HepG2 (cell line): ENCODE measurements at regions not wholly inside any gene's neighbourhood (a gene's known extent, or its start where the extent isn't known, plus 50 kb on each side); places are given as distances from the start of the nearest gene placed in this dataset.

Experiments
- ATAC-seq: fragments of 200-7000 bp; cut with Tn5 transposase; 3 replicates; pipeline ENCODE4 v1.9.1; 2020; ENCODE audit warnings: mild to moderate bottlenecking, moderate library complexity
- BruUV-seq: library from RNA; stranded (reverse); fragments of 400-500 nt; replicated peaks from 2 replicates; lab custom pipeline; 2021; lab: Mats Ljungman, UMichigan
- CTCF ChIA-PET: fragments of 300-600 bp; formaldehyde crosslinking; extraction: SDS; loops from one replicate; lab custom pipeline; 2021; ENCODE audit warnings: low total read pairs, inconsistent platforms, low intra/inter-chr PET ratio; lab: Yijun Ruan, JAX
- POLR2A ChIA-PET: fragments of 350-600 bp; sonication (Branson Sonifier 250); formaldehyde crosslinking; loops from one replicate; lab custom pipeline; 2020; ENCODE audit warnings: antibody characterized with exemption, inconsistent platforms; lab: Yijun Ruan, JAX
- DNase-seq: peaks from one replicate; pipeline ENCODE4 v3.0.0-alpha.2; 2015; ENCODE audit warnings: low spot score
- FAIRE-seq: peaks from 3 replicates; lab custom pipeline; 2011; peaks lifted over from hg19 to GRCh38; lab: Jason Lieb, UNC
- H2AFZ ChIP-seq: one replicate; pipeline ENCODE4 v1.6.1; 2011; ENCODE audit warnings: low read length, inconsistent platforms
- H3K27ac ChIP-seq: fragments of 300-600 bp; 3 replicates; pipeline ENCODE4 v1.8.0; 2011; ENCODE audit warnings: mixed run types, mild to moderate bottlenecking, mixed read lengths, low read length, inconsistent platforms; ENCODE audit not compliant: insufficient read depth; ENCODE audit errors: extremely low read length
- H3K27me3 ChIP-seq, 2 experiments: fragments of 200-600 bp in 1 of 2; 2 replicates in 1 of 2; 3 replicates in 1 of 2; pipeline versions ENCODE4 v1.6.0 to v1.8.0; 2011; ENCODE audit warnings: low read length in 2 of 2, mild to moderate bottlenecking in 2 of 2, moderate library complexity in 2 of 2, inconsistent platforms in 1 of 2; ENCODE audit not compliant: insufficient read depth in 2 of 2, control insufficient read depth in 1 of 2
- H3K36me3 ChIP-seq, 2 experiments: fragments of 200-600 bp in 1 of 2; replicated peaks in 1 of 2; 2 replicates in 1 of 2; 3 replicates in 1 of 2; pipeline versions ENCODE4 v1.5.1 to v1.8.0; 2011; ENCODE audit warnings: low read length in 2 of 2, inconsistent platforms in 1 of 2; ENCODE audit not compliant: insufficient read depth in 2 of 2, control insufficient read depth in 1 of 2
- H3K4me1 ChIP-seq: 2 replicates; pipeline ENCODE4 v1.5.1; 2012; ENCODE audit warnings: low read length, inconsistent platforms; ENCODE audit not compliant: insufficient read depth
- H3K4me2 ChIP-seq: 2 replicates; pipeline ENCODE4 v1.6.0; 2011; ENCODE audit warnings: low read depth, low read length, inconsistent platforms
- H3K4me3 ChIP-seq, 3 experiments: fragments of 200-600 bp in 1 of 3; sonication (generic), shearing (Covaris generic) in 1 of 3; replicated peaks in 1 of 3; 2 replicates each; pipeline ENCODE4 v1.5.1; 2011 to 2016; ENCODE audit warnings: low read length in 3 of 3, inconsistent platforms in 2 of 3, low read depth in 2 of 3, mild to moderate bottlenecking in 2 of 3, control low read depth in 1 of 3, mixed read lengths in 1 of 3; ENCODE audit not compliant: insufficient read depth in 1 of 3
- H3K79me2 ChIP-seq: one replicate; pipeline ENCODE4 v1.6.1; 2011; ENCODE audit warnings: low read length, inconsistent platforms; ENCODE audit not compliant: insufficient read depth
- H3K9ac ChIP-seq: 2 replicates; pipeline ENCODE4 v1.6.0; 2011; ENCODE audit warnings: mild to moderate bottlenecking, low read depth, low read length, inconsistent platforms; ENCODE audit not compliant: insufficient read depth
- H3K9me3 ChIP-seq: 2 replicates; pipeline ENCODE4 v1.5.1; 2012; ENCODE audit warnings: mild to moderate bottlenecking, low read length
- H4K20me1 ChIP-seq: 2 replicates; pipeline ENCODE4 v1.6.0; 2011; ENCODE audit warnings: inconsistent platforms, mild to moderate bottlenecking, low read length, moderate library complexity; ENCODE audit not compliant: insufficient read depth
- GLMP ChIP-seq: sonication (generic); formaldehyde crosslinking; IDR thresholded peaks from 2 replicates; pipeline ENCODE4 v1.9.0; 2021; ENCODE audit warnings: missing genetic modification reagents, mild to moderate bottlenecking, borderline replicate concordance
- HNRNPK ChIP-seq: fragments of 200-400 bp; formaldehyde crosslinking; IDR thresholded peaks from 2 replicates; pipeline ENCODE4 v1.6.1; 2018; ENCODE audit warnings: low read length, low read depth, moderate library complexity, mild to moderate bottlenecking; ENCODE audit not compliant: poor library complexity, severe bottlenecking
- MTF2 ChIP-seq: sonication (generic); formaldehyde crosslinking; IDR thresholded peaks from 2 replicates; pipeline ENCODE4 v1.5.0; 2020; ENCODE audit warnings: missing genetic modification reagents, borderline replicate concordance
- MZF1 ChIP-seq: sonication (generic); formaldehyde crosslinking; IDR thresholded peaks from 2 replicates; pipeline ENCODE4 v1.8.1; 2023; ENCODE audit warnings: mild to moderate bottlenecking, missing genetic modification reagents, borderline replicate concordance
- NR0B2 ChIP-seq: sonication (generic); formaldehyde crosslinking; IDR thresholded peaks from 2 replicates; pipeline ENCODE4 v1.4.0; 2020; ENCODE audit warnings: mild to moderate bottlenecking, missing genetic modification reagents
- PAF1 ChIP-seq: IDR thresholded peaks from 2 replicates; pipeline ENCODE4 v1.6.1; 2016; ENCODE audit warnings: missing genetic modification reagents, missing compliant biosample characterization
- PRPF4 ChIP-seq: fragments of 200-400 bp; formaldehyde crosslinking; IDR thresholded peaks from 2 replicates; pipeline ENCODE4 v1.6.1; 2016; ENCODE audit warnings: low read length, low read depth; ENCODE audit not compliant: poor library complexity, severe bottlenecking
- RNF2 ChIP-seq: fragments of 450-650 bp; conservative IDR thresholded peaks from 2 replicates; pipeline ENCODE4 v1.6.1; 2016; ENCODE audit warnings: low read depth
- SAFB2 ChIP-seq: sonication (generic); formaldehyde crosslinking; IDR thresholded peaks from 2 replicates; pipeline ENCODE4 v1.5.1; 2020; ENCODE audit warnings: missing genetic modification reagents, low read depth, mild to moderate bottlenecking, borderline replicate concordance
- SKI ChIP-seq: fragments of 450-650 bp; IDR thresholded peaks from one replicate; pipeline ENCODE4 v1.6.1; 2018; ENCODE audit warnings: mild to moderate bottlenecking; ENCODE audit not compliant: partially characterized antibody
- SP140L ChIP-seq: sonication (generic); formaldehyde crosslinking; IDR thresholded peaks from 2 replicates; pipeline ENCODE4 v1.4.0; 2020; ENCODE audit warnings: missing genetic modification reagents, borderline replicate concordance
- SRF ChIP-seq: IDR thresholded peaks from 2 replicates; pipeline ENCODE4 v1.6.1; 2011; ENCODE audit warnings: mild to moderate bottlenecking, low read depth, low read length, moderate library complexity
- ZMYM2 ChIP-seq: sonication (generic); formaldehyde crosslinking; IDR thresholded peaks from 2 replicates; pipeline ENCODE4 v1.8.0; 2022; ENCODE audit warnings: mild to moderate bottlenecking, missing genetic modification reagents
- ZNF230 ChIP-seq: sonication (generic); formaldehyde crosslinking; IDR thresholded peaks from 2 replicates; pipeline ENCODE4 v1.4.0; 2020; ENCODE audit warnings: mild to moderate bottlenecking, missing genetic modification reagents
- ZNF3 ChIP-seq: IDR thresholded peaks from 2 replicates; pipeline ENCODE4 v1.7.0; 2017; ENCODE audit warnings: inconsistent platforms
- ZSCAN21 ChIP-seq: sonication (generic); formaldehyde crosslinking; IDR thresholded peaks from 2 replicates; pipeline ENCODE4 v1.8.0; 2022; ENCODE audit warnings: mild to moderate bottlenecking, missing genetic modification reagents, moderate library complexity, borderline replicate concordance
- WGBS: methylation state at CpG from one replicate; pipeline ENCODE4 v1.1.6; 2017; ENCODE audit warnings: low lambda C conversion rate; 5-methylcytosine and 5-hydroxymethylcytosine counted together
- in situ Hi-C: cut with HindIII; loops from 2 replicates; pipeline ENCODE4 v1.10.0; 2017; ENCODE audit warnings: low pct_unique_long_range_greater_than_20kb; ENCODE audit not compliant: extremely low pct_ligation_motif_present
- intact Hi-C: fragments of 100-400 bp; cut with micrococcal nuclease; formaldehyde crosslinking; loops from one replicate; pipeline ENCODE4 v1.10.0; 2022; ENCODE audit not compliant: unreplicated experiment
- TF ChIP-seq, protein P1 (sequence below): sonication (generic); formaldehyde crosslinking; IDR thresholded peaks from 2 replicates; pipeline ENCODE4 v1.5.0; 2020; ENCODE audit warnings: missing genetic modification reagents, mild to moderate bottlenecking, borderline replicate concordance
- TF ChIP-seq, protein P2 (sequence below): IDR thresholded peaks from 2 replicates; pipeline ENCODE4 v1.6.1; 2016; ENCODE audit warnings: low read depth, borderline replicate concordance

DNA sequence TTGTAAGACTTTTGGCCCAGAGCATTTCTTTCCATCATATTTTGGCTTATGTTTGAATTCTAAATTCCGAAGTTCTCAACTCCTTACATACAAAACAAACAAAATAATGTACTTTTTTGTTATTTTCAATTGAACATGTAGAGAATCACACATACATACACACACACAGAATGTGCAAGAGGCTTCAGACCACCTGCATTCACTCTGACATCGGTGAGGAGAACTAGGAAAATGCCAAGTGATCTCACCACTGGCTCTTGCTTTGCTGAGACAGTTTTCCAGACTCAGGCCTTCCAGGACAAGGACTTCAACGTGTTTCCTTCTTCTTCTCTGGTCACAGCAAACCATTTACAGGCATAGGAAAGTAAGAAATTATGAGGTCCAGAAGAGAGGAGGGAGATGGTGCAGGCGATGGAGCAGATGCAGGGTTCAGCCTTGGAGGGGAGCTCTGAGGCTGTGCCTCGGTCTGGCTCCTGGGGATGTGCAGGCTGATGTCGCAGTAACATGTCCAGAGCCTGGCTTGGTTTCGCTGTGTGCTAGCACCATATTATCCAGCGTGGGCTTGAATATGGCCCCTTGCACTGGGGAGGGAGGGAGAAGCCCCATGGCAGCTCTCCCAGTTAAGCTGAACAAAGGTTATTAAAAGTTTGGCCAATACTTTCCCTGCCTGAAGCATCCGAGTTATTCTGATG lies 93.4 kb downstream of the DACT2 start:
- peak overlapping the region; percentile 33; the same call in 1 of the 2 replicates for H3K4me2 ChIP-seq
- no peak overlapping the region for H2AFZ ChIP-seq
- no peak for FAIRE-seq
- no peak overlapping the region for H3K9ac ChIP-seq
- ChIA-PET CTCF (no interaction called here), POLR2A (no interaction called here)
- H3K4me3 ChIP-seq: no peak overlapping the region
- peak; percentile 58 for ATAC-seq
- H3K27ac ChIP-seq: no peak overlapping the region
- in situ Hi-C loops: no loop called here
- DNase-seq: no peak
- intact Hi-C loops: loop anchor here (2.0 kb wide), 1 partner anchor 49 kb away; no protein-coding TSS in a partner anchor
- H3K79me2 ChIP-seq: no peaks in the 10 kb centered on the region
- H3K4me1 ChIP-seq: peaks cover 14% of the 10 kb centered on the region
- BruUV-seq: no TSS peak
- WGBS: 32% methylated on average over 9 of the region's 9 CpGs
- H3K36me3 ChIP-seq: no peaks in the 10 kb centered on the region
- H3K27me3 ChIP-seq: peaks cover 7 to 50% of the 10 kb centered on the region in 2 experiments; a peak in 4 of 5 replicates
- H4K20me1 ChIP-seq: no peaks in the 10 kb centered on the region
- H3K9me3 ChIP-seq: no peaks in the 10 kb centered on the region
- TF ChIP-seq, protein P1, sequence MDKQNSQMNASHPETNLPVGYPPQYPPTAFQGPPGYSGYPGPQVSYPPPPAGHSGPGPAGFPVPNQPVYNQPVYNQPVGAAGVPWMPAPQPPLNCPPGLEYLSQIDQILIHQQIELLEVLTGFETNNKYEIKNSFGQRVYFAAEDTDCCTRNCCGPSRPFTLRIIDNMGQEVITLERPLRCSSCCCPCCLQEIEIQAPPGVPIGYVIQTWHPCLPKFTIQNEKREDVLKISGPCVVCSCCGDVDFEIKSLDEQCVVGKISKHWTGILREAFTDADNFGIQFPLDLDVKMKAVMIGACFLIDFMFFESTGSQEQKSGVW: no peak
- no peak for TF ChIP-seq MZF1 (CRISPR knock-in tag)
- no peak for TF ChIP-seq MTF2 (CRISPR knock-in tag)
- TF ChIP-seq ZSCAN21: no peak
- no peak for TF ChIP-seq PAF1 (CRISPR knock-in tag)
- TF ChIP-seq ZNF3 (CRISPR knock-in tag): no peak
- no peak for TF ChIP-seq NR0B2 (CRISPR knock-in tag)
- TF ChIP-seq PRPF4: no peak
- no peak for TF ChIP-seq SP140L (CRISPR knock-in tag)
- TF ChIP-seq SKI: no peak
- TF ChIP-seq ZNF230 (CRISPR knock-in tag): no peak
- TF ChIP-seq SAFB2 (CRISPR knock-in tag): no peak
- no peak for TF ChIP-seq RNF2
- peak; percentile 49 for TF ChIP-seq HNRNPK
- no peak for TF ChIP-seq ZMYM2 (CRISPR knock-in tag)
- no peak for TF ChIP-seq GLMP
- no peak for TF ChIP-seq SRF
- TF ChIP-seq, protein P2, sequence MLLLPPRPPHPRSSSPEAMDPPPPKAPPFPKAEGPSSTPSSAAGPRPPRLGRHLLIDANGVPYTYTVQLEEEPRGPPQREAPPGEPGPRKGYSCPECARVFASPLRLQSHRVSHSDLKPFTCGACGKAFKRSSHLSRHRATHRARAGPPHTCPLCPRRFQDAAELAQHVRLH (CRISPR knock-in tag): 0 out of 2 replicates have a peak, but pooled peaks have one; percentile 12
